H1 (cell line): ENCODE measurements at regions not wholly inside any gene's neighbourhood (a gene's known extent, or its start where the extent isn't known, plus 50 kb on each side); places are given as distances from the start of the nearest gene placed in this dataset.

Experiments used
- CTCF ChIA-PET: fragments of 300-600 bp; sonication (Branson Sonifier 250); formaldehyde crosslinking; loops from one replicate; lab custom pipeline; 2021; ENCODE audit not compliant: partially characterized antibody; lab: Charles Lee
- POLR2A ChIA-PET: fragments of 300-600 bp; sonication (Branson Sonifier 250); formaldehyde crosslinking; loops from one replicate; lab custom pipeline; 2021; ENCODE audit warnings: inconsistent platforms; ENCODE audit not compliant: partially characterized antibody; lab: Charles Lee
- DNase-seq, 2 experiments: peaks; one replicate each; pipeline versions ENCODE4 v3.0.0 to v3.0.0-alpha.2; 2010 to 2022; ENCODE audit warnings: low spot score in 2 of 2, low read depth in 1 of 2, mixed read lengths in 1 of 2
- FAIRE-seq: peaks from 2 replicates; lab custom pipeline; 2011; peaks lifted over from hg19 to GRCh38; lab: Jason Lieb, UNC
- H2AFZ ChIP-seq: 2 replicates; pipeline ENCODE4 v1.8.1; 2012; ENCODE audit warnings: low read length, inconsistent platforms
- H2AK5ac ChIP-seq: 2 replicates; pipeline ENCODE4 v1.6.1; 2013; ENCODE audit warnings: low read depth, low read length
- H2BK120ac ChIP-seq: replicated peaks from 2 replicates; pipeline ENCODE3; 2013; ENCODE audit warnings: low read depth, low read length, inconsistent platforms
- H2BK12ac ChIP-seq: 2 replicates; pipeline ENCODE4 v1.6.1; 2013; ENCODE audit warnings: low read depth, low read length
- H2BK15ac ChIP-seq: 2 replicates; pipeline ENCODE4 v1.6.1; 2013; ENCODE audit warnings: low read length
- H2BK20ac ChIP-seq: 2 replicates; pipeline ENCODE4 v1.6.1; 2013; ENCODE audit warnings: low read length
- H2BK5ac ChIP-seq: 2 replicates; pipeline ENCODE4 v1.6.1; 2013; ENCODE audit warnings: low read depth, low read length
- H3K14ac ChIP-seq: 2 replicates; pipeline ENCODE4 v1.6.1; 2013; ENCODE audit warnings: inconsistent platforms; ENCODE audit not compliant: insufficient read length
- H3K18ac ChIP-seq: 2 replicates; pipeline ENCODE4 v1.6.1; 2013; ENCODE audit warnings: low read length; ENCODE audit errors: extremely low read depth
- H3K23ac ChIP-seq: 2 replicates; pipeline ENCODE4 v1.6.1; 2013; ENCODE audit warnings: inconsistent platforms; ENCODE audit not compliant: insufficient read length
- H3K23me2 ChIP-seq: 2 replicates; pipeline ENCODE4 v1.6.1; 2013; ENCODE audit warnings: low read depth, low read length
- H3K27ac ChIP-seq: 2 replicates; pipeline ENCODE4 v1.6.1; 2011; ENCODE audit warnings: low read depth, low read length, inconsistent platforms
- H3K27me3 ChIP-seq, 4 experiments: replicated peaks in 1 of 4; 1 replicate in 1 of 4; 2 replicates in 3 of 4; pipeline versions ENCODE4 v1.6.1 to v1.8.1; 2011 to 2013; ENCODE audit warnings: low read length in 3 of 4, mild to moderate bottlenecking in 3 of 4, inconsistent platforms in 2 of 4, mixed read lengths in 2 of 4, moderate library complexity in 1 of 4; ENCODE audit not compliant: control insufficient read depth in 3 of 4, insufficient read depth in 3 of 4; ENCODE audit errors: extremely low read depth in 1 of 4
- H3K36me3 ChIP-seq, 4 experiments: 2 replicates each; pipeline versions ENCODE4 v1.6.1 to v1.8.1; 2011 to 2013; ENCODE audit warnings: mild to moderate bottlenecking in 4 of 4, low read length in 3 of 4, moderate library complexity in 2 of 4, control low read depth in 1 of 4, inconsistent platforms in 1 of 4; ENCODE audit not compliant: insufficient read depth in 4 of 4, control insufficient read depth in 2 of 4
- H3K4ac ChIP-seq: replicated peaks from 2 replicates; pipeline ENCODE3; 2013; ENCODE audit warnings: low read length, low read depth, mixed read lengths, inconsistent platforms; ENCODE audit not compliant: insufficient read length
- H3K4me1 ChIP-seq, 4 experiments: replicated peaks in 1 of 4; 1 replicate in 1 of 4; 2 replicates in 3 of 4; pipeline versions ENCODE4 v1.6.1 to v1.8.1; 2011 to 2013; ENCODE audit warnings: low read length in 3 of 4, inconsistent platforms in 2 of 4, mixed read lengths in 1 of 4; ENCODE audit not compliant: insufficient read depth in 4 of 4, control insufficient read depth in 3 of 4
- H3K4me2 ChIP-seq, 2 experiments: 2 replicates each; pipeline versions ENCODE4 v1.6.1 to v1.8.1; 2011 to 2013; ENCODE audit warnings: low read depth in 2 of 2, low read length in 2 of 2, control low read depth in 1 of 2, inconsistent platforms in 1 of 2, mild to moderate bottlenecking in 1 of 2; ENCODE audit not compliant: insufficient read depth in 1 of 2
- H3K4me3 ChIP-seq, 4 experiments: fragments of 200-600, 300-600 bp in 1 of 4; sonication (generic), shearing (Covaris generic), sonication (Bioruptor Twin) in 1 of 4; 2 replicates each; pipeline versions ENCODE4 v1.5.1 to v1.8.1; 2011 to 2016; ENCODE audit warnings: low read length in 4 of 4, low read depth in 3 of 4, control low read depth in 2 of 4, inconsistent platforms in 2 of 4, mild to moderate bottlenecking in 2 of 4, mixed read lengths in 1 of 4, moderate library complexity in 1 of 4; ENCODE audit not compliant: insufficient read depth in 2 of 4; ENCODE audit errors: extremely low read depth in 1 of 4
- H3K56ac ChIP-seq: replicated peaks from 2 replicates; pipeline ENCODE3; 2013; ENCODE audit warnings: low read depth, mild to moderate bottlenecking, mixed read lengths, low read length, inconsistent platforms; ENCODE audit not compliant: insufficient read length
- H3K79me1 ChIP-seq: 2 replicates; pipeline ENCODE4 v1.6.1; 2013; ENCODE audit warnings: low read depth, low read length, control low read depth
- H3K79me2 ChIP-seq, 2 experiments: 2 replicates each; pipeline versions ENCODE4 v1.6.1 to v1.8.1; 2012 to 2013; ENCODE audit warnings: low read length in 2 of 2, mild to moderate bottlenecking in 2 of 2, inconsistent platforms in 1 of 2; ENCODE audit not compliant: insufficient read depth in 2 of 2, control insufficient read depth in 1 of 2
- H3K9ac ChIP-seq, 4 experiments: replicated peaks in 1 of 4; 1 replicate in 1 of 4; 2 replicates in 3 of 4; pipeline versions ENCODE4 v1.6.1 to v1.8.1; 2011 to 2013; ENCODE audit warnings: low read depth in 3 of 4, low read length in 3 of 4, control low read depth in 2 of 4, mild to moderate bottlenecking in 2 of 4, moderate library complexity in 2 of 4, inconsistent platforms in 1 of 4; ENCODE audit errors: extremely low read depth in 1 of 4
- H3K9me3 ChIP-seq, 2 experiments: 2 replicates each; pipeline versions ENCODE4 v1.6.1 to v1.8.1; 2012 to 2013; ENCODE audit warnings: mild to moderate bottlenecking in 2 of 2, moderate library complexity in 2 of 2, control low read depth in 1 of 2, inconsistent platforms in 1 of 2, low read depth in 1 of 2, low read length in 1 of 2, mixed read lengths in 1 of 2; ENCODE audit not compliant: insufficient read depth in 2 of 2
- H4K20me1 ChIP-seq, 2 experiments: replicated peaks in 1 of 2; 2 replicates each; pipeline versions ENCODE3 to v1.8.1; 2011 to 2013; ENCODE audit warnings: inconsistent platforms in 2 of 2, low read length in 2 of 2, mild to moderate bottlenecking in 1 of 2; ENCODE audit not compliant: insufficient read depth in 2 of 2, control insufficient read depth in 1 of 2
- H4K5ac ChIP-seq: 2 replicates; pipeline ENCODE4 v1.6.1; 2013; ENCODE audit warnings: low read length, low read depth, mixed read lengths, inconsistent platforms; ENCODE audit not compliant: insufficient read length
- H4K8ac ChIP-seq: 2 replicates; pipeline ENCODE4 v1.8.0; 2013; ENCODE audit warnings: mild to moderate bottlenecking, moderate library complexity, low read length, inconsistent platforms; ENCODE audit not compliant: insufficient read depth; ENCODE audit errors: extremely low read depth
- H4K91ac ChIP-seq: replicated peaks from 2 replicates; pipeline ENCODE3; 2013; ENCODE audit warnings: low read length, mixed read lengths, inconsistent platforms; ENCODE audit not compliant: insufficient read length
- CBX5 ChIP-seq: fragments of 300-800, 300-1000 bp; sonication (generic); IDR thresholded peaks from 2 replicates; pipeline ENCODE4 v1.7.1; 2016; ENCODE audit warnings: antibody characterized with exemption, low read length, low read depth
- CTCF ChIP-seq, 3 experiments: IDR thresholded peaks; 1 replicate in 2 of 3; 2 replicates in 1 of 3; pipeline versions ENCODE4 v1.5.1 to v1.6.1; 2011; ENCODE audit warnings: low read length in 3 of 3, mild to moderate bottlenecking in 3 of 3, inconsistent platforms in 2 of 3, low read depth in 1 of 3, moderate library complexity in 1 of 3; ENCODE audit not compliant: insufficient read depth in 1 of 3; ENCODE audit errors: control extremely low read depth in 1 of 3
- HDAC2 ChIP-seq, 2 experiments: fragments of 300-600 bp in 1 of 2; sonication (generic) in 1 of 2; IDR thresholded peaks; 2 replicates each; pipeline ENCODE4 v1.6.1; 2011 to 2012; ENCODE audit warnings: low read depth in 2 of 2, low read length in 2 of 2, mild to moderate bottlenecking in 2 of 2, moderate library complexity in 2 of 2, borderline replicate concordance in 1 of 2, inconsistent platforms in 1 of 2

- Histone ChIP-seq H3K79me2 (no peaks in the 10 kb centered on the region), H2AFZ (no peak overlapping the region), H3K36me3 (no peaks in the 10 kb centered on the region), H3K27me3 (no peaks in the 10 kb centered on the region), H2BK12ac (no peak overlapping the region), H2AK5ac (no peak overlapping the region), H3K18ac (no peak overlapping the region), H3K23ac (no peak overlapping the region), H2BK15ac (no peak overlapping the region), H2BK120ac (no peak overlapping the region), H3K4me3 (no peak overlapping the region), H4K8ac (no peak overlapping the region), H4K5ac (no peak overlapping the region), H3K14ac (no peak overlapping the region), H3K23me2 (no peaks in the 10 kb centered on the region), H3K4ac (no peak overlapping the region), H2BK5ac (no peak overlapping the region), H3K4me1 (no peaks in the 10 kb centered on the region), H3K56ac (no peak overlapping the region), H3K9ac (no peak overlapping the region), H3K9me3 (no peaks in the 10 kb centered on the region), H2BK20ac (no peak overlapping the region), H4K20me1 (no peaks in the 10 kb centered on the region), H3K79me1 (no peaks in the 10 kb centered on the region), H3K27ac (no peak overlapping the region), H3K4me2 (no peak overlapping the region), H4K91ac (no peak overlapping the region)
- POLR2A ChIA-PET: no interaction called here
- CTCF ChIA-PET: interaction anchor here (0.6 to 0.7 kb wide), 2 partner anchors 9 to 274 kb away, joined by 3 read pairs; no protein-coding TSS in a partner anchor
- DNase-seq (no peak), FAIRE-seq (no peak)
- TF ChIP-seq HDAC2 (IDR thresholded peaks at IDR 0.05; ENCODE audit: borderline replicate concordance in 1 of 2, low read depth in 2 of 2, low read length in 2 of 2) (no peak), CTCF (IDR thresholded peaks at IDR 0.05; ENCODE audit: control extremely low read depth in 1 of 3, insufficient read depth in 1 of 3, low read depth in 1 of 3, low read length in 3 of 3) (no peak), CBX5 (no peak)
These were observed 105.2 kb upstream of the PRPS1L1 start for GRCh38 chr7:18132811-18133210.
